Mesothelial cell of epicardium (in vitro differentiated cells): ENCODE measurements at regions not wholly inside any gene's neighbourhood (a gene's known extent, or its start where the extent isn't known, plus 50 kb on each side); places are given as distances from the start of the nearest gene placed in this dataset.

Source experiments
- DNase-seq, 2 experiments: peaks; one replicate each; pipeline ENCODE4 v3.0.0; 2021; ENCODE audit warnings: low spot score in 2 of 2; ENCODE audit not compliant: unreplicated experiment in 2 of 2
- H3K27ac Mint-ChIP-seq: 2 replicates; pipeline ENCODE4 v1.8.0; 2021; ENCODE audit warnings: mixed read lengths
- H3K27me3 Mint-ChIP-seq: 2 replicates; pipeline ENCODE4 v1.8.0; 2021; ENCODE audit warnings: low read depth, mixed read lengths
- H3K36me3 Mint-ChIP-seq: 2 replicates; pipeline ENCODE4 v1.8.0; 2021; ENCODE audit warnings: mixed read lengths
- H3K4me1 Mint-ChIP-seq: 2 replicates; pipeline ENCODE4 v1.8.0; 2021; ENCODE audit warnings: mixed read lengths
- H3K4me3 Mint-ChIP-seq: 2 replicates; pipeline ENCODE4 v1.8.0; 2021; ENCODE audit warnings: mild to moderate bottlenecking, moderate library complexity, mixed read lengths
- H3K9me3 Mint-ChIP-seq: 2 replicates; pipeline ENCODE4 v1.8.0; 2021; ENCODE audit warnings: mixed read lengths
- TF ChIP-seq, protein P1 (sequence below): fragments of 200-600 bp; sonication (generic); IDR thresholded peaks from one replicate; pipeline ENCODE4 v1.5.0; 2021; ENCODE audit warnings: antibody characterized with exemption; ENCODE audit not compliant: unreplicated experiment

DNA sequence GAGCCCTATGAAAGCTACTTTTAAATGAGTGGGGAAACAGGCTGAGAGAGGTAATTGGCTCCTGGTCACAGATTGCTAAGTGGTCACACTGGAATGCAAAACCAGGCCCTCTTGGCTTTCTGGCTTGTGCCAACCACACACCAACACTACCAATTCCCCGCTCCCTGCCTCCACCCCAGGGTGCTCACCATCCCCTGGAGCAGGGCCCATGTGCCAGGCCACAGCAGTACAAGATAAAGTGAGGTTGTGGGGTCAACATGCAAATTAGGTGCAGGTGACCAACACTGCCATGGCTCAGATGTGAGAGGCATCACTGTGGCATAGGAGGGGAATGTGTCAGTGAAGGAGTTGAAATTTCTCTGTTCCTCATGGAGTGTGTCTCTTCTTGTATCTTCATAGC is 312.5 kb downstream of the MYCN start:
- DNase-seq, result no peak
- Mint-ChIP-seq H3K36me3 (no peaks in the 10 kb centered on the region), H3K27me3 (no peaks in the 10 kb centered on the region), H3K4me3 (no peak overlapping the region), H3K9me3 (peaks cover 8% of the 10 kb centered on the region), H3K27ac (no peak overlapping the region), H3K4me1 (peaks cover 20% of the 10 kb centered on the region)
- TF ChIP-seq, protein P1, sequence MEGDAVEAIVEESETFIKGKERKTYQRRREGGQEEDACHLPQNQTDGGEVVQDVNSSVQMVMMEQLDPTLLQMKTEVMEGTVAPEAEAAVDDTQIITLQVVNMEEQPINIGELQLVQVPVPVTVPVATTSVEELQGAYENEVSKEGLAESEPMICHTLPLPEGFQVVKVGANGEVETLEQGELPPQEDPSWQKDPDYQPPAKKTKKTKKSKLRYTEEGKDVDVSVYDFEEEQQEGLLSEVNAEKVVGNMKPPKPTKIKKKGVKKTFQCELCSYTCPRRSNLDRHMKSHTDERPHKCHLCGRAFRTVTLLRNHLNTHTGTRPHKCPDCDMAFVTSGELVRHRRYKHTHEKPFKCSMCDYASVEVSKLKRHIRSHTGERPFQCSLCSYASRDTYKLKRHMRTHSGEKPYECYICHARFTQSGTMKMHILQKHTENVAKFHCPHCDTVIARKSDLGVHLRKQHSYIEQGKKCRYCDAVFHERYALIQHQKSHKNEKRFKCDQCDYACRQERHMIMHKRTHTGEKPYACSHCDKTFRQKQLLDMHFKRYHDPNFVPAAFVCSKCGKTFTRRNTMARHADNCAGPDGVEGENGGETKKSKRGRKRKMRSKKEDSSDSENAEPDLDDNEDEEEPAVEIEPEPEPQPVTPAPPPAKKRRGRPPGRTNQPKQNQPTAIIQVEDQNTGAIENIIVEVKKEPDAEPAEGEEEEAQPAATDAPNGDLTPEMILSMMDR, result no peak

DNA sequence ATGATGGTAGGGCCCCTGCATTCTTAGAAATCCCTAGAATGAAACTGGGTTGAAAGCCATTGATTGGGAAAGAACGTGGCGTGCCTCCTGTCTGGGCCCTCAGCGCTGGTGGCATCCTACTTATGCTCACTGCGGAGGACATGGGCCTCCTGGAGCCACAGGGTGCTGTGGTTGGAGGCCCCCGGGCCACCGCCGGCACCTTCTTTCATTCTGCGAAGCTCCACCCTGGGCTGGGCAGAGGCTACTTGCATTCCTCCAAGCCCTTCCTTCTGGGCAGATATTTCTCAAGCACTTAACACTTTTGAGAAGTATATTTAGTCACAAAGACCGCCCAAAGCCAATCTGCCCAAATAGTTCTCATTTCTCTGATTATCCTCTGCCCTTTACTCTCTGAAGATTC is 311.9 kb downstream of the MYCN start:
- H3K27ac Mint-ChIP-seq, result no peak overlapping the region
- H3K27me3 Mint-ChIP-seq, result no peaks in the 10 kb centered on the region
- TF ChIP-seq, protein P1, result no peak
- no peak overlapping the region for H3K4me3 Mint-ChIP-seq
- H3K36me3 Mint-ChIP-seq, result no peaks in the 10 kb centered on the region
- H3K9me3 Mint-ChIP-seq, result peaks cover 8% of the 10 kb centered on the region
- H3K4me1 Mint-ChIP-seq, result peaks cover 20% of the 10 kb centered on the region
- no peak for DNase-seq

DNA sequence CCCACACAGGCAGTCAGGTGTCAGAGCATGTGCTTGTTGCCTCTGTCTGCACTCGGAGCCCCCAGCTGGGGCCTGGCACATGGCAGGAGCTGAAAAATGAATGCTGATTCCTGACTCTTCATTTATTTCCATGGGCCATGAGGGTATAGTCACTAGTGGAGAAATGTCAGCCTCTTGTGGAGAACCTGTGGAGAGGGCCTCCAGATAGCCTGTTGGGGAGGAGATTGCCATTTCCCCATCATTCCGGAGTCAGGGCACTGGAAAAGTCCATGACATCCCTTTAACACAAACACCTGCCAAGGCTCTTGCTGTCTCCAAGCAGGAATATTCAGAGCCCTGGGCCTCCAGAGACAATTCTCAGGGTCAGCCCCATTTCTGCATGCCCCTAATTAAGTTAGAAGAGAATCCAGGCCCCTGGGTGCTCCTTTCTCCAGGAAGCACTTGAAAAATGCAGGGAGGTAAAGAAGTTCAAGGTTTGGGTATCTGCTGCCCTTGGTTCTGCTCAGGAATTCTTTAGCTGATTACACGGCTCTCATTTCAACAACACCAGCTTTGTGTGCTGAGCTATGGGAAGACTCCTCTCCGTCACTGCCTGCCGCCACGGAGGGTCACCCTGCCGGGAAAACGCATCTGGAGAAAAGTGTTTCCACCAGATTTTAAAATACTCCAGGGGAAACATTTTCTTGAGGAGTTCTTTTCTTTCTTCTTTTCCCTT is 311.3 kb downstream of the MYCN start:
- H3K4me3 Mint-ChIP-seq, result no peak overlapping the region
- TF ChIP-seq, protein P1, result no peak
- no peak for DNase-seq
- peak overlapping the region; percentile 39 for H3K27ac Mint-ChIP-seq
- peaks cover 20% of the 10 kb centered on the region for H3K4me1 Mint-ChIP-seq
- H3K9me3 Mint-ChIP-seq, result peaks cover 8% of the 10 kb centered on the region
- no peaks in the 10 kb centered on the region for H3K27me3 Mint-ChIP-seq
- H3K36me3 Mint-ChIP-seq, result no peaks in the 10 kb centered on the region

DNA sequence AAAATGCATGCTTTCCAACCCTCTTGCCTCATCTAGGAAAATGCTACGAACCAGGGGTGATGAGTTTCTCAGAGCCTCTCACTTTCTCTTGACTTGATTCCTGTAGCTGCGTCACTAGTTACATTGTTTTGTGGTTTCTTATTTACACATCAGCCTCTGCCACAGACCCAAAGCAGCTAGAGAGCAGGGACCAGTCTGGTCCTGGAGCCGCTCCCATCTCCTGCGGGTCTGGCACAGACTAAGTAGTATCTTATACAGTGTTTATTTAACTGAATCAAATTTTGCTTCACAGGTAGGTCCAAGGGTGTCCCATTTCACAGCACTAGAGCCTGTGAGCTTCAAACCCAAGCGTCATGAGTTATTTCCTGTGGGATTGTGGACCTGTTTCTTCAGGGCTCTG is 310.5 kb downstream of the MYCN start:
- no peak overlapping the region for H3K27ac Mint-ChIP-seq
- TF ChIP-seq, protein P1, result no peak
- DNase-seq, result no peak
- H3K4me1 Mint-ChIP-seq, result peaks cover 20% of the 10 kb centered on the region
- H3K27me3 Mint-ChIP-seq, result no peaks in the 10 kb centered on the region
- peaks cover 8% of the 10 kb centered on the region for H3K9me3 Mint-ChIP-seq
- H3K4me3 Mint-ChIP-seq, result no peak overlapping the region
- no peaks in the 10 kb centered on the region for H3K36me3 Mint-ChIP-seq

DNA sequence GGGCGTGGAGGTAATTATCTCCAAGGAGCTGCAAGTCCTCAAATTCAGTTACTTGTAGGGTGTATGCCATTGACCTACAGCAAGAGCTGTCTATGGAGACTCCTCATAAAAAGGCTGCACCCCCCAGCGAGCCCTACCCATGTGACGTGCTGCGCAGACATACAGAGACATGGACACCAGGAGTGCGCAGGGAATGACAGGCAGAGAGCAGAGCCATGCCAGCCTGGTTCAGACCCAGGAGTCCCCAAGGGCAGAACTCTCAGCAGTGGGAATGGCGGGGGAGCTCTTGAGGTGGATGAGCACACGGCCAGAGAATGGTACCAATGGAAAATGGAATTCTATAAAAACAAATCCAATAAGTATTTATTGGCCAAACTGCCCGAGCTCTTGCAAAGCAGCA is 310.1 kb downstream of the MYCN start:
- TF ChIP-seq, protein P1, result no peak
- H3K4me1 Mint-ChIP-seq, result peaks cover 20% of the 10 kb centered on the region
- H3K27ac Mint-ChIP-seq, result no peak overlapping the region
- H3K36me3 Mint-ChIP-seq, result no peaks in the 10 kb centered on the region
- H3K9me3 Mint-ChIP-seq, result peaks cover 8% of the 10 kb centered on the region
- DNase-seq, result no peak
- H3K27me3 Mint-ChIP-seq, result no peaks in the 10 kb centered on the region
- H3K4me3 Mint-ChIP-seq, result no peak overlapping the region

DNA sequence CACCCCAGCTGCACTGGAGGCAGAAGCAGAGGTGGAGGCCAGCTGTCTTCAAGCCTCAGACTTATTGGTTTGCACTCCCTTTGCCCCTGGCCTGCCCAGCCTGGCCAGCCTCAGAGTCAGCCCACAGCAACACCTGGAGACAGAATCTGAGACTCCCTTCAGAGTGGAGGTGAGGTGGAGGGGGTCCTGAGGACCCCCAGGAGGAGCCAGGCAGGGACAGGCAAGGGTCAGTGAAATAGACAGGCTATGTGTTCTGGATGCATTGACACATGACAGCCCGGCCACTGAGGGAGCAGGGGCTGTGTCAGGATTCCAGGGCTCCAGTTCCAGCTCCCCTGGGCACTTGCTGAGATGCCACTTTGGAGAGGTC is 309.7 kb downstream of the MYCN start:
- peaks cover 8% of the 10 kb centered on the region for H3K9me3 Mint-ChIP-seq
- no peaks in the 10 kb centered on the region for H3K27me3 Mint-ChIP-seq
- peaks cover 20% of the 10 kb centered on the region for H3K4me1 Mint-ChIP-seq
- no peak overlapping the region for H3K27ac Mint-ChIP-seq
- TF ChIP-seq, protein P1, result no peak
- no peaks in the 10 kb centered on the region for H3K36me3 Mint-ChIP-seq
- no peak for DNase-seq
- no peak overlapping the region for H3K4me3 Mint-ChIP-seq
